Endodermal cell (in vitro differentiated cells): ENCODE measurements at regions not wholly inside any gene's neighbourhood (a gene's known extent, or its start where the extent isn't known, plus 50 kb on each side); places are given as distances from the start of the nearest gene placed in this dataset.

Experiments
- DNase-seq: peaks from one replicate; pipeline ENCODE4 v3.0.0-alpha.2; 2017
- H3K27ac ChIP-seq: 2 replicates; pipeline ENCODE4 v1.5.1; 2013; ENCODE audit warnings: mild to moderate bottlenecking, low read depth, low read length, moderate library complexity
- H3K27me3 ChIP-seq: 2 replicates; pipeline ENCODE4 v1.6.1; 2013; ENCODE audit warnings: mild to moderate bottlenecking, low read length, moderate library complexity; ENCODE audit not compliant: insufficient read depth, control insufficient read depth, poor library complexity, severe bottlenecking
- H3K36me3 ChIP-seq: 2 replicates; pipeline ENCODE4 v1.7.0; 2013; ENCODE audit warnings: mild to moderate bottlenecking, low read length, moderate library complexity; ENCODE audit not compliant: control insufficient read depth, insufficient read depth
- H3K4me1 ChIP-seq: one replicate; pipeline ENCODE4 v1.7.0; 2013; ENCODE audit warnings: low read length; ENCODE audit not compliant: control insufficient read depth, insufficient read depth
- H3K4me3 ChIP-seq: 2 replicates; pipeline ENCODE4 v1.5.1; 2013; ENCODE audit warnings: mild to moderate bottlenecking, low read length, moderate library complexity
- H3K9ac ChIP-seq: 2 replicates; pipeline ENCODE4 v1.6.1; 2013; ENCODE audit warnings: mild to moderate bottlenecking, low read length, moderate library complexity; ENCODE audit not compliant: poor library complexity, severe bottlenecking; ENCODE audit errors: extremely low read depth
- H3K9me3 ChIP-seq: 2 replicates; pipeline ENCODE4 v1.6.1; 2013; ENCODE audit warnings: mild to moderate bottlenecking, low read length, moderate library complexity; ENCODE audit not compliant: control insufficient read depth
- H3K27ac Mint-ChIP-seq: 2 replicates; pipeline ENCODE4 v1.8.0; 2020; ENCODE audit warnings: mixed read lengths
- H3K27me3 Mint-ChIP-seq: 2 replicates; pipeline ENCODE4 v1.8.0; 2021; ENCODE audit warnings: mild to moderate bottlenecking, mixed read lengths; ENCODE audit not compliant: insufficient read depth
- H3K36me3 Mint-ChIP-seq: 2 replicates; pipeline ENCODE4 v1.8.0; 2020; ENCODE audit warnings: low read depth, mixed read lengths
- H3K4me1 Mint-ChIP-seq: 2 replicates; pipeline ENCODE4 v1.8.0; 2020; ENCODE audit warnings: mixed read lengths
- H3K4me3 Mint-ChIP-seq: 2 replicates; pipeline ENCODE4 v1.8.0; 2020; ENCODE audit warnings: mild to moderate bottlenecking, moderate library complexity, mixed read lengths
- H3K9me3 Mint-ChIP-seq: 2 replicates; pipeline ENCODE4 v1.8.0; 2020; ENCODE audit warnings: mild to moderate bottlenecking, mixed read lengths
- WGBS, 2 experiments: methylation state at CpG; one replicate each; pipeline versions ENCODE4 v1.1.5 to v1.1.7; 2013; ENCODE audit warnings: missing lambda C conversion rate in 2 of 2, mixed read lengths in 1 of 2; ENCODE audit not compliant: insufficient coverage in 1 of 2, insufficient read length in 1 of 2; 5-methylcytosine and 5-hydroxymethylcytosine counted together
- TF ChIP-seq, protein P1 (sequence below): fragments of 200-600 bp; sonication (generic); conservative IDR thresholded peaks from 2 replicates; pipeline ENCODE4 v1.5.0; 2021; ENCODE audit warnings: antibody characterized with exemption, mild to moderate bottlenecking

GRCh38 chr22:47727641-47728040 lies 965.2 kb downstream of the TBC1D22A start:
- whole genome bisulfite sequencing, 2 experiments: 20% methylated on average over 1 of the region's 1 CpG; no CpG with 5 or more reads in 1 of the 2 experiments

DNA sequence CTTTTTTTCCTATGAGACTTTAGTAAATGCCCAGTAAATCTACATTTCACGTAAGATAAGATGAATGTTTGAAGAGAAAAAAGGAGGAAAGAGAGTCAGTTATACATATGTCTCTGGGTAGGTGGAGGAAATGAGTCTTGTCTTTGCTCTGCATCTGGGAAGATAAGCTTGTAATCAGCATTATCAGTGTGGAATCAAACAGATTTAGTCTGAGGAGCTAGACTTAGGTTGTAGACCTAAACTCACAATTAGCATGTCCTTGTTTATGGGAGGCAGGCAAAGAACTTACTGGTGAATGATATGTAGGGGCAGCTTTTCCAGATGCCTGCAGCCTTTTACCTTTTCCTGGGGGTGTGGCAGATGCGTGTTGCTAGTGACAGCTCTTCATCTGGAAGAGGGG lies 962.3 kb downstream of the TBC1D22A start:
- 38 to 71% methylated on average over 1 to 2 of the region's 2 CpGs for WGBS, 2 experiments
- Histone ChIP-seq H3K4me1 (peaks cover 14% of the 10 kb centered on the region), H3K9me3 (peaks cover 41% of the 10 kb centered on the region), H3K9ac (peak overlapping the region; percentile 64), H3K27me3 (no peaks in the 10 kb centered on the region), H3K27ac (no peak overlapping the region), H3K4me3 (no peak overlapping the region), H3K36me3 (no peaks in the 10 kb centered on the region)
- Mint-ChIP-seq H3K27ac (peak overlapping the region; percentile 79), H3K27me3 (no peaks in the 10 kb centered on the region), H3K4me3 (no peak overlapping the region), H3K9me3 (peaks cover 35% of the 10 kb centered on the region), H3K36me3 (peaks cover 14% of the 10 kb centered on the region), H3K4me1 (peaks cover 18% of the 10 kb centered on the region)
- peak; percentile 64 for DNase-seq
- TF ChIP-seq, protein P1, sequence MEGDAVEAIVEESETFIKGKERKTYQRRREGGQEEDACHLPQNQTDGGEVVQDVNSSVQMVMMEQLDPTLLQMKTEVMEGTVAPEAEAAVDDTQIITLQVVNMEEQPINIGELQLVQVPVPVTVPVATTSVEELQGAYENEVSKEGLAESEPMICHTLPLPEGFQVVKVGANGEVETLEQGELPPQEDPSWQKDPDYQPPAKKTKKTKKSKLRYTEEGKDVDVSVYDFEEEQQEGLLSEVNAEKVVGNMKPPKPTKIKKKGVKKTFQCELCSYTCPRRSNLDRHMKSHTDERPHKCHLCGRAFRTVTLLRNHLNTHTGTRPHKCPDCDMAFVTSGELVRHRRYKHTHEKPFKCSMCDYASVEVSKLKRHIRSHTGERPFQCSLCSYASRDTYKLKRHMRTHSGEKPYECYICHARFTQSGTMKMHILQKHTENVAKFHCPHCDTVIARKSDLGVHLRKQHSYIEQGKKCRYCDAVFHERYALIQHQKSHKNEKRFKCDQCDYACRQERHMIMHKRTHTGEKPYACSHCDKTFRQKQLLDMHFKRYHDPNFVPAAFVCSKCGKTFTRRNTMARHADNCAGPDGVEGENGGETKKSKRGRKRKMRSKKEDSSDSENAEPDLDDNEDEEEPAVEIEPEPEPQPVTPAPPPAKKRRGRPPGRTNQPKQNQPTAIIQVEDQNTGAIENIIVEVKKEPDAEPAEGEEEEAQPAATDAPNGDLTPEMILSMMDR: no peak

More at GRCh38 chr22:47727641-47728040, 965.2 kb downstream of the TBC1D22A start:
- Mint-ChIP-seq H3K4me3 (no peak overlapping the region), H3K4me1 (peaks cover 18% of the 10 kb centered on the region), H3K9me3 (peaks cover 44% of the 10 kb centered on the region), H3K27ac (peak overlapping the region; percentile 81), H3K27me3 (peaks cover 2% of the 10 kb centered on the region), H3K36me3 (peaks cover 24% of the 10 kb centered on the region)
- Histone ChIP-seq H3K9ac (no peak overlapping the region), H3K27me3 (no peaks in the 10 kb centered on the region), H3K9me3 (peaks cover 42% of the 10 kb centered on the region), H3K4me1 (peaks cover 14% of the 10 kb centered on the region), H3K36me3 (peaks cover 6% of the 10 kb centered on the region), H3K27ac (no peak overlapping the region), H3K4me3 (no peak overlapping the region)
- DNase-seq: no peak
- TF ChIP-seq, protein P1: no peak

- DNase-seq: peak; percentile 62
- 56 to 94% methylated on average over 5 of the region's 5 CpGs for WGBS, 2 experiments
- peaks cover 18% of the 10 kb centered on the region for H3K4me1 Mint-ChIP-seq
Measured at GRCh38 chr22:47724030-47724429, 961.6 kb downstream of the TBC1D22A start.

More at GRCh38 chr22:47724030-47724429, 961.6 kb downstream of the TBC1D22A start:
- H3K9me3 ChIP-seq: peaks cover 35% of the 10 kb centered on the region
- peak overlapping the region; percentile 79 for H3K27ac Mint-ChIP-seq
- no peak overlapping the region for H3K4me3 ChIP-seq
- peaks cover 30% of the 10 kb centered on the region for H3K9me3 Mint-ChIP-seq
- no peaks in the 10 kb centered on the region for H3K27me3 ChIP-seq
- TF ChIP-seq, protein P1: peak; percentile 47
- no peaks in the 10 kb centered on the region for H3K27me3 Mint-ChIP-seq
- H3K4me3 Mint-ChIP-seq: no peak overlapping the region
- peak overlapping the region; percentile 64 for H3K9ac ChIP-seq
- H3K27ac ChIP-seq: peak overlapping the region; percentile 1
- H3K36me3 ChIP-seq: no peaks in the 10 kb centered on the region
- peaks cover 16% of the 10 kb centered on the region for H3K36me3 Mint-ChIP-seq
- H3K4me1 ChIP-seq: peaks cover 14% of the 10 kb centered on the region
